HCT116 (cell line): ENCODE measurements at regions not wholly inside any gene's neighbourhood (a gene's known extent, or its start where the extent isn't known, plus 50 kb on each side); places are given as distances from the start of the nearest gene placed in this dataset.

ENCODE experiments used
- ATAC-seq: fragments of 200-7000 bp; cut with Tn5 transposase; 2 replicates; pipeline ENCODE4 v1.9.1; 2020; ENCODE audit warnings: mild to moderate bottlenecking, moderate library complexity
- BruUV-seq: library from RNA; stranded (reverse); fragments of 400-500 nt; replicated peaks from 2 replicates; lab custom pipeline; 2021; lab: Mats Ljungman, UMichigan
- CTCF ChIA-PET: fragments of 300-600 bp; sonication (Branson Sonifier 250); formaldehyde crosslinking; loops from one replicate; lab custom pipeline; 2021; ENCODE audit warnings: antibody characterized with exemption; lab: Charles Lee
- POLR2A ChIA-PET: fragments of 300-600, 350-600 bp; sonication (Branson Sonifier 250); formaldehyde crosslinking; loops from one replicate; lab custom pipeline; 2021; ENCODE audit warnings: antibody characterized with exemption; lab: Charles Lee
- RAD21 ChIA-PET, 2 experiments: fragments of 300-600 bp; sonication (Branson Sonifier 250); formaldehyde crosslinking; loops; one replicate each; lab custom pipeline; 2023; ENCODE audit warnings: low total read pairs in 2 of 2; ENCODE audit not compliant: uncharacterized antibody in 2 of 2, unreplicated experiment in 2 of 2, low non-redundant PET in 1 of 2; lab: Charles Lee
- DNase-seq: peaks from one replicate; pipeline ENCODE4 v3.0.0-alpha.2; 2010; ENCODE audit warnings: low read depth, low spot score
- H2AFZ ChIP-seq: fragments of 200-600 bp; shearing (Covaris generic), sonication (generic); 2 replicates; pipeline ENCODE4 v1.6.1; 2017; ENCODE audit warnings: low read depth, mixed run types, mixed read lengths, antibody characterized with exemption, low read length; ENCODE audit not compliant: poor library complexity, severe bottlenecking
- H3K27ac ChIP-seq: 2 replicates; pipeline ENCODE4 v1.5.1; 2012; ENCODE audit warnings: low read depth, low read length
- H3K27me3 ChIP-seq: fragments of 200-600 bp; sonication (generic); 2 replicates; pipeline ENCODE4 v1.6.1; 2016; ENCODE audit warnings: mixed run types, low read length, mixed read lengths; ENCODE audit not compliant: insufficient read depth
- H3K36me3 ChIP-seq, 2 experiments: fragments of 200-500 bp in 1 of 2; fragments of 200-600 bp in 1 of 2; sonication (Bioruptor generic) in 1 of 2; sonication (generic) in 1 of 2; 2 replicates each; pipeline versions ENCODE4 v1.5.1 to v1.6.1; 2014 to 2016; ENCODE audit warnings: low read length in 2 of 2, inconsistent platforms in 1 of 2, mixed read lengths in 1 of 2, mixed run types in 1 of 2; ENCODE audit not compliant: insufficient read depth in 2 of 2, control insufficient read depth in 1 of 2
- H3K4me1 ChIP-seq, 2 experiments: fragments of 200-600 bp in 1 of 2; sonication (generic) in 1 of 2; 2 replicates each; pipeline versions ENCODE4 v1.5.1 to v1.6.1; 2012 to 2017; ENCODE audit warnings: low read length in 2 of 2, inconsistent platforms in 1 of 2, mild to moderate bottlenecking in 1 of 2, mixed read lengths in 1 of 2, mixed run types in 1 of 2, moderate library complexity in 1 of 2; ENCODE audit not compliant: insufficient read depth in 2 of 2, control insufficient read depth in 1 of 2
- H3K4me2 ChIP-seq: fragments of 200-600 bp; sonication (generic); 2 replicates; pipeline ENCODE4 v1.6.1; 2017; ENCODE audit warnings: mixed run types, low read length, mixed read lengths
- H3K4me3 ChIP-seq, 2 experiments: fragments of 200-600 bp in 1 of 2; sonication (generic) in 1 of 2; replicated peaks in 1 of 2; 2 replicates each; pipeline ENCODE4 v1.5.1; 2011 to 2016; ENCODE audit warnings: low read length in 2 of 2, control low read depth in 1 of 2, low read depth in 1 of 2, mild to moderate bottlenecking in 1 of 2, mixed read lengths in 1 of 2, mixed run types in 1 of 2
- H3K79me2 ChIP-seq: fragments of 200-600 bp; sonication (generic); 2 replicates; pipeline ENCODE4 v1.6.1; 2017; ENCODE audit warnings: mild to moderate bottlenecking, mixed run types, low read length, moderate library complexity, mixed read lengths; ENCODE audit not compliant: insufficient read depth
- H3K9ac ChIP-seq: fragments of 200-600 bp; sonication (generic); 2 replicates; pipeline ENCODE4 v1.6.1; 2016; ENCODE audit warnings: low read length, mixed read lengths
- H3K9me2 ChIP-seq: fragments of 200-600 bp; sonication (generic), shearing (Covaris generic); 2 replicates; pipeline ENCODE4 v1.6.1; 2017; ENCODE audit warnings: mixed run types, mild to moderate bottlenecking, moderate library complexity; ENCODE audit not compliant: insufficient read depth
- H3K9me3 ChIP-seq, 2 experiments: fragments of 200-500 bp in 1 of 2; fragments of 200-600 bp in 1 of 2; sonication (Bioruptor generic) in 1 of 2; sonication (generic) in 1 of 2; 2 replicates each; pipeline ENCODE4 v1.6.1; 2014 to 2017; ENCODE audit warnings: low read length in 2 of 2, mixed read lengths in 2 of 2, inconsistent platforms in 1 of 2, low read depth in 1 of 2, mild to moderate bottlenecking in 1 of 2, mixed run types in 1 of 2, moderate library complexity in 1 of 2; ENCODE audit not compliant: control insufficient read depth in 1 of 2, insufficient read depth in 1 of 2
- H4K20me1 ChIP-seq: fragments of 200-600 bp; sonication (generic), shearing (Covaris generic); 2 replicates; pipeline ENCODE4 v1.6.1; 2017; ENCODE audit warnings: mixed run types, mild to moderate bottlenecking, moderate library complexity; ENCODE audit not compliant: insufficient read depth
- CBX3 ChIP-seq: IDR thresholded peaks from 2 replicates; pipeline ENCODE4 v1.6.1; 2012; ENCODE audit warnings: low read depth
- CEBPB ChIP-seq: IDR thresholded peaks from 2 replicates; pipeline ENCODE4 v1.6.1; 2012; ENCODE audit warnings: low read depth
- CTCF ChIP-seq, 3 experiments: fragments of 200-600 bp in 1 of 3; sonication (generic) in 1 of 3; IDR thresholded peaks in 2 of 3; conservative IDR thresholded peaks in 1 of 3; 2 replicates each; pipeline ENCODE4 v1.5.1; 2012 to 2017; ENCODE audit warnings: low read depth in 2 of 3, low read length in 2 of 3, antibody characterized with exemption in 1 of 3, borderline replicate concordance in 1 of 3, control low read depth in 1 of 3, mild to moderate bottlenecking in 1 of 3, mixed read lengths in 1 of 3, mixed run types in 1 of 3, moderate library complexity in 1 of 3; ENCODE audit not compliant: insufficient read depth in 1 of 3
- EGR1 ChIP-seq: IDR thresholded peaks from 2 replicates; pipeline ENCODE4 v1.6.1; 2012; ENCODE audit warnings: low read depth
- EZH2 ChIP-seq: fragments of 200-600 bp; sonication (generic); IDR thresholded peaks from 2 replicates; pipeline ENCODE4 v1.6.1; 2017; ENCODE audit warnings: antibody characterized with exemption, mixed run types
- EZH2phosphoT487 ChIP-seq: fragments of 200-600 bp; IDR thresholded peaks from 2 replicates; pipeline ENCODE4 v1.6.1; 2018; ENCODE audit warnings: antibody characterized with exemption, borderline replicate concordance
- FOSL1 ChIP-seq: IDR thresholded peaks from 2 replicates; pipeline ENCODE4 v1.6.1; 2012; ENCODE audit warnings: low read depth
- JUND ChIP-seq: IDR thresholded peaks from 2 replicates; pipeline ENCODE4 v1.6.1; 2012
- POLR2A ChIP-seq: IDR thresholded peaks from 2 replicates; pipeline ENCODE4 v1.7.0; 2011; ENCODE audit warnings: borderline replicate concordance; ENCODE audit not compliant: insufficient read depth, insufficient read length; ENCODE audit errors: extremely low read depth
- RAD21 ChIP-seq: IDR thresholded peaks from 2 replicates; pipeline ENCODE4 v1.6.1; 2012; ENCODE audit warnings: low read depth, mild to moderate bottlenecking
- SIN3A ChIP-seq: IDR thresholded peaks from 2 replicates; pipeline ENCODE4 v1.6.1; 2012; ENCODE audit warnings: low read depth
- TCF7L2 ChIP-seq: IDR thresholded peaks from 2 replicates; pipeline ENCODE4 v1.7.0; 2011; ENCODE audit warnings: borderline replicate concordance, inconsistent platforms; ENCODE audit not compliant: insufficient read depth, insufficient read length; ENCODE audit errors: extremely low read depth
- YY1 ChIP-seq: IDR thresholded peaks from 2 replicates; pipeline ENCODE4 v1.6.1; 2011; ENCODE audit warnings: low read length, low read depth, moderate library complexity, mild to moderate bottlenecking; ENCODE audit not compliant: insufficient replicate concordance; ENCODE audit errors: extremely low read depth
- ZFX ChIP-seq: fragments of 450-650 bp; IDR thresholded peaks from 2 replicates; pipeline ENCODE4 v1.6.1; 2017
- intact Hi-C: fragments of 100-400 bp; cut with micrococcal nuclease; formaldehyde crosslinking; loops from 2 replicates; pipeline ENCODE4 v1.10.0; 2022
- TF ChIP-seq, protein P1 (sequence below): IDR thresholded peaks from 2 replicates; pipeline ENCODE4 v1.6.1; 2012
- TF ChIP-seq, protein P2 (sequence below): IDR thresholded peaks from 2 replicates; pipeline ENCODE4 v1.6.1; 2012; ENCODE audit warnings: low read depth
- TF ChIP-seq, protein P3 (sequence below): IDR thresholded peaks from 2 replicates; pipeline ENCODE4 v1.6.1; 2011; ENCODE audit warnings: mild to moderate bottlenecking, low read length, moderate library complexity; ENCODE audit not compliant: insufficient replicate concordance; ENCODE audit errors: extremely low read depth

DNA sequence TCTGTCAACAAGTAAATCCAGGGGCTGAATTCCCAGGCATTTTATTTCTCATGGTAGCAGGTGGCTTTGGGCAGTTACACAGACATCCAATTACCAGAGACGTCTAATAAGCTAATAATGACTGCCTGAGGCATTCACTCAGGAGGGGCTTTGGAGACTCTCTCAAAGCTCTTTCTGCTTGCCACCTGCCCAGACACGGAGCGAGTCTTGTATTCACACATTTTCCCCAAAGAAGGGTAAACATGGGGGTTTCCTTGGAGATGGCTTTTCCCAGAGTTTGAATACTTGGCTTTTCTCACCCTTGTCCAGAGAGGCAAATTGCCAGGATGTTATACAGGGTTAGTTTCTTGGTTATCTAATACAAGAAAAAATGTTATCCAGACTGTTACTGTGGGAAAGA lies 132.6 kb downstream of the DIPK2A start:
- Histone ChIP-seq H3K9me3 (no peaks in the 10 kb centered on the region; a peak in 1 of 4 replicates), H2AFZ (no peak overlapping the region), H3K79me2 (no peaks in the 10 kb centered on the region), H3K27me3 (no peaks in the 10 kb centered on the region), H3K36me3 (no peaks in the 10 kb centered on the region), H3K9me2 (no peaks in the 10 kb centered on the region), H3K4me3 (no peak overlapping the region), H4K20me1 (no peaks in the 10 kb centered on the region), H3K27ac (no peak overlapping the region), H3K4me2 (no peak overlapping the region), H3K4me1 (no peaks in the 10 kb centered on the region), H3K9ac (no peak overlapping the region)
- RAD21 ChIA-PET: no interaction called here
- intact Hi-C loops: no loop called here
- no peak for TF ChIP-seq ZFX
- no peak for TF ChIP-seq EGR1
- TF ChIP-seq, protein P1, sequence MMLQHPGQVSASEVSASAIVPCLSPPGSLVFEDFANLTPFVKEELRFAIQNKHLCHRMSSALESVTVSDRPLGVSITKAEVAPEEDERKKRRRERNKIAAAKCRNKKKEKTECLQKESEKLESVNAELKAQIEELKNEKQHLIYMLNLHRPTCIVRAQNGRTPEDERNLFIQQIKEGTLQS: no peak
- TF ChIP-seq JUND: no peak
- no peak for TF ChIP-seq CEBPB
- no peak for TF ChIP-seq CBX3
- TF ChIP-seq SIN3A: no peak
- no peak for TF ChIP-seq CTCF (IDR thresholded peaks at IDR 0.05 in 2 of 3, conservative IDR thresholded peaks at IDR 0.05 in 1 of 3; ENCODE audit: borderline replicate concordance in 1 of 3, insufficient read depth in 1 of 3, low read depth in 2 of 3, low read length in 2 of 3)
- TF ChIP-seq, protein P2, sequence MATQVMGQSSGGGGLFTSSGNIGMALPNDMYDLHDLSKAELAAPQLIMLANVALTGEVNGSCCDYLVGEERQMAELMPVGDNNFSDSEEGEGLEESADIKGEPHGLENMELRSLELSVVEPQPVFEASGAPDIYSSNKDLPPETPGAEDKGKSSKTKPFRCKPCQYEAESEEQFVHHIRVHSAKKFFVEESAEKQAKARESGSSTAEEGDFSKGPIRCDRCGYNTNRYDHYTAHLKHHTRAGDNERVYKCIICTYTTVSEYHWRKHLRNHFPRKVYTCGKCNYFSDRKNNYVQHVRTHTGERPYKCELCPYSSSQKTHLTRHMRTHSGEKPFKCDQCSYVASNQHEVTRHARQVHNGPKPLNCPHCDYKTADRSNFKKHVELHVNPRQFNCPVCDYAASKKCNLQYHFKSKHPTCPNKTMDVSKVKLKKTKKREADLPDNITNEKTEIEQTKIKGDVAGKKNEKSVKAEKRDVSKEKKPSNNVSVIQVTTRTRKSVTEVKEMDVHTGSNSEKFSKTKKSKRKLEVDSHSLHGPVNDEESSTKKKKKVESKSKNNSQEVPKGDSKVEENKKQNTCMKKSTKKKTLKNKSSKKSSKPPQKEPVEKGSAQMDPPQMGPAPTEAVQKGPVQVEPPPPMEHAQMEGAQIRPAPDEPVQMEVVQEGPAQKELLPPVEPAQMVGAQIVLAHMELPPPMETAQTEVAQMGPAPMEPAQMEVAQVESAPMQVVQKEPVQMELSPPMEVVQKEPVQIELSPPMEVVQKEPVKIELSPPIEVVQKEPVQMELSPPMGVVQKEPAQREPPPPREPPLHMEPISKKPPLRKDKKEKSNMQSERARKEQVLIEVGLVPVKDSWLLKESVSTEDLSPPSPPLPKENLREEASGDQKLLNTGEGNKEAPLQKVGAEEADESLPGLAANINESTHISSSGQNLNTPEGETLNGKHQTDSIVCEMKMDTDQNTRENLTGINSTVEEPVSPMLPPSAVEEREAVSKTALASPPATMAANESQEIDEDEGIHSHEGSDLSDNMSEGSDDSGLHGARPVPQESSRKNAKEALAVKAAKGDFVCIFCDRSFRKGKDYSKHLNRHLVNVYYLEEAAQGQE: no peak
- no peak for TF ChIP-seq EZH2phosphoT487
- TF ChIP-seq, protein P3, sequence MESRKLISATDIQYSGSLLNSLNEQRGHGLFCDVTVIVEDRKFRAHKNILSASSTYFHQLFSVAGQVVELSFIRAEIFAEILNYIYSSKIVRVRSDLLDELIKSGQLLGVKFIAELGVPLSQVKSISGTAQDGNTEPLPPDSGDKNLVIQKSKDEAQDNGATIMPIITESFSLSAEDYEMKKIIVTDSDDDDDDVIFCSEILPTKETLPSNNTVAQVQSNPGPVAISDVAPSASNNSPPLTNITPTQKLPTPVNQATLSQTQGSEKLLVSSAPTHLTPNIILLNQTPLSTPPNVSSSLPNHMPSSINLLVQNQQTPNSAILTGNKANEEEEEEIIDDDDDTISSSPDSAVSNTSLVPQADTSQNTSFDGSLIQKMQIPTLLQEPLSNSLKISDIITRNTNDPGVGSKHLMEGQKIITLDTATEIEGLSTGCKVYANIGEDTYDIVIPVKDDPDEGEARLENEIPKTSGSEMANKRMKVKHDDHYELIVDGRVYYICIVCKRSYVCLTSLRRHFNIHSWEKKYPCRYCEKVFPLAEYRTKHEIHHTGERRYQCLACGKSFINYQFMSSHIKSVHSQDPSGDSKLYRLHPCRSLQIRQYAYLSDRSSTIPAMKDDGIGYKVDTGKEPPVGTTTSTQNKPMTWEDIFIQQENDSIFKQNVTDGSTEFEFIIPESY: no peak
- no peak for TF ChIP-seq EZH2
- no peak for TF ChIP-seq RAD21
- no peak for TF ChIP-seq YY1
- no peak for TF ChIP-seq POLR2A
- no peak for TF ChIP-seq TCF7L2
- no peak for TF ChIP-seq FOSL1
- BruUV-seq: no TSS peak
- CTCF ChIA-PET: no interaction called here
- no peak for DNase-seq
- ATAC-seq: no peak
- POLR2A ChIA-PET: no interaction called here
